GM12864 (cell line): ENCODE measurements at regions not wholly inside any gene's neighbourhood (a gene's known extent, or its start where the extent isn't known, plus 50 kb on each side); places are given as distances from the start of the nearest gene placed in this dataset.

Experiments used
- DNase-seq: peaks from one replicate; pipeline ENCODE4 v3.0.0-alpha.2; 2011; ENCODE audit warnings: low read depth
- H3K4me3 ChIP-seq: 2 replicates; pipeline ENCODE4 v1.5.1; 2011; ENCODE audit warnings: mild to moderate bottlenecking, low read depth, low read length, control low read depth
- TF ChIP-seq, protein P1 (sequence below): IDR thresholded peaks from 2 replicates; pipeline ENCODE4 v1.5.1; 2011; ENCODE audit warnings: low read depth, mild to moderate bottlenecking, moderate library complexity, low read length, control low read depth, inconsistent platforms; ENCODE audit errors: missing control alignments

DNA sequence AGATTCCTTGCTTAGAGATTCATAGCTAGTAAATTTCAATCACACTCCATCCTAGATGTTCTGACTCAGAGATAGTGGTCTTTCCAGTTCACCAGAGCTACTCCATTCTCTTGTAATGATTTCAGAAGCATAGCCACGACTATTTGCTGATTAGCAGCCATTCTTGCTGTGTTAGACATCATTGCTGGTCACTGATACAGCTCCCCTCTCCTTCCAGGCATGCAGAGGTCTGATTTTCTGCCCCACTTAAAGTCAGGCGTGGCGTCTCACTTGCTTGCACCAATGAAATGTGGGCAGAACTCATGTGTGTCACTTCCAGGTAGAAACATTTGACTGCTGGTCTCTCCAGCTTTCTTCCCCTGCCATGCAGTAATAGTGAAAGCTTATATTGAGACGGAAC is 168.9 kb upstream of the JARID2 start:
- no peak overlapping the region for H3K4me3 ChIP-seq
- TF ChIP-seq, protein P1, sequence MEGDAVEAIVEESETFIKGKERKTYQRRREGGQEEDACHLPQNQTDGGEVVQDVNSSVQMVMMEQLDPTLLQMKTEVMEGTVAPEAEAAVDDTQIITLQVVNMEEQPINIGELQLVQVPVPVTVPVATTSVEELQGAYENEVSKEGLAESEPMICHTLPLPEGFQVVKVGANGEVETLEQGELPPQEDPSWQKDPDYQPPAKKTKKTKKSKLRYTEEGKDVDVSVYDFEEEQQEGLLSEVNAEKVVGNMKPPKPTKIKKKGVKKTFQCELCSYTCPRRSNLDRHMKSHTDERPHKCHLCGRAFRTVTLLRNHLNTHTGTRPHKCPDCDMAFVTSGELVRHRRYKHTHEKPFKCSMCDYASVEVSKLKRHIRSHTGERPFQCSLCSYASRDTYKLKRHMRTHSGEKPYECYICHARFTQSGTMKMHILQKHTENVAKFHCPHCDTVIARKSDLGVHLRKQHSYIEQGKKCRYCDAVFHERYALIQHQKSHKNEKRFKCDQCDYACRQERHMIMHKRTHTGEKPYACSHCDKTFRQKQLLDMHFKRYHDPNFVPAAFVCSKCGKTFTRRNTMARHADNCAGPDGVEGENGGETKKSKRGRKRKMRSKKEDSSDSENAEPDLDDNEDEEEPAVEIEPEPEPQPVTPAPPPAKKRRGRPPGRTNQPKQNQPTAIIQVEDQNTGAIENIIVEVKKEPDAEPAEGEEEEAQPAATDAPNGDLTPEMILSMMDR = no peak
- no peak for DNase-seq

DNA sequence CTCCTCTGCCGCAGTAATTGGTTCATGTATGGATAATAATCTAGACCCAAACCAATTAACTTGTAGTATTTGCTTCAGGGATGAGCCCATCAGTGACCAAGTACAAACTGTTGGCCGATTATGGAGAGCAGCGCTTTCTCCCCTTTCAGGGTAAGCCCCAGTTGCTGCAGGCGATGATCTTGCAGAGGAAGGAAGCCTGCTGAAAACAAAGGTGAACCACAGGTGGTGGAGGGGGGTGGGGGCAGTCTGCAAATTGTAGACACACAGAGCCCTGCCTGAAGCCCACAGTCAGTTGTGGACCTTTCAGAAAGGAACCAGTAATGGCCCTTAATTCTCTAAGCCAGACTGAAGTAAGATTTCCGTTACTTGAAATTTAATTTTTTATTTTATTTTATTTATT is 167.9 kb upstream of the JARID2 start:
- no peak overlapping the region for H3K4me3 ChIP-seq
- TF ChIP-seq, protein P1 = no peak
- no peak for DNase-seq

DNA sequence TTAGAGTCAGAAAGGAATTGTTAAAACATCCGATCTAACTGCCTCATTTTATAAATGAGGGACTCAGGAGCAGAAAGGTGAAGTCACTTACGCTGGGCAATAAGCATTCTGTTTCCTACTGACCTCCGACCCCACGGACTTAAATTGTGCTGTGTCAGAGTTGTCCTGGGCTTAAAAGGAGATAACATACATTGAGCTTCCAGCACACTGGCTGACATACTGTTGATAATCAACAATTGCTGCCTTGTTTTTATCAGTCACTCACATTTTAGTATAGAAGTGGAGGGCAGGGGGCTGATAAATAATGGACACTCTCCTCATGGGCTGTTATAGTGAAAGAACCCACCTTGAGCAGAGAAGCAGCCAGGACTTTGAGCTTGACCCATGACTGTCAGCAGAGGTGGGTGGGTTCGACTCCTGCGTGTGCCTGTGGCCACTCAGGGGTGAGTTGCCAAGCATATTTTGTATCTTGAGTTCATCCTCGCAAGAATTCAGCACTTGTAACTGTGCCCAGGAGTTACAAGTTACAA is 166.5 kb upstream of the JARID2 start:
- H3K4me3 ChIP-seq = no peak overlapping the region
- DNase-seq = no peak
- TF ChIP-seq, protein P1 = no peak

DNA sequence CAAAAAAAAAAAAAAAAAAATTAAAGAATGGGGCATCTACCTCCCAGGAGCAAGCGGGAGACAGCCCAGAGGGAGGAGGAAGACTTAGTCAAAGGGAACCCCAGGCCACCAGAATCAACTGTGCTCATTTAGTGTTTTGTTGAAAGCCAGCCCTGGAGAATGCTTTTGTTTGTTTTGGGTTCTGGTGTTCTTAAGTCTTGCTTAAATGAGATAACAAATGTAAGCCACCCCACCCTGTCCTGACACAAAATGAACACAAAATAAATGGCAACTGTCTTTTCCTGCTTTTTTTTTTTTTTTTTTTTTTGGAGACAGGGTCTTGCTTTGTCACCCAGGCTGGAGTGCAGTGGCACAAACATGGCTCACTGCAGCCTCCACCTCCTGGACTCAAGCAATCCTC is 165.0 kb upstream of the JARID2 start:
- TF ChIP-seq, protein P1 = no peak
- H3K4me3 ChIP-seq = no peak overlapping the region
- DNase-seq = no peak

DNA sequence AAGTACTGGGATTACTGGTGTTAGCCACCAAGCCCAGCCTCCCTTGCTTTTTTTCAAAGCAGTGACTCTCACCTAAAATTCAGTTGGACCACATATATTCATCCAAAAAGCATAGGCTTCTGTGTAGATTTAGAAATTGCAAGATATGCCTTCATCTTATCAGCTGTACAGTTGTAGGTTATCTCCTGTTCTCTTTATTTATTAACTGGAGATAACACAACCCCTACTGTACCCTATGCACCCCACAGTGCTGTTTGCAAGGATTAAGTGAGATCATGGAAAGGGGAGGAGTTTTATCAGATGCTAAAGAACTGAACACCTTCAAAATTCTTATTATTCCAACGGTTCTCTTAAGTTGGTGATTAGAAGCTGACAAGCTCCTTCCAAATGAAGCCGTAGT is 164.4 kb upstream of the JARID2 start:
- no peak overlapping the region for H3K4me3 ChIP-seq
- TF ChIP-seq, protein P1 = no peak

DNA sequence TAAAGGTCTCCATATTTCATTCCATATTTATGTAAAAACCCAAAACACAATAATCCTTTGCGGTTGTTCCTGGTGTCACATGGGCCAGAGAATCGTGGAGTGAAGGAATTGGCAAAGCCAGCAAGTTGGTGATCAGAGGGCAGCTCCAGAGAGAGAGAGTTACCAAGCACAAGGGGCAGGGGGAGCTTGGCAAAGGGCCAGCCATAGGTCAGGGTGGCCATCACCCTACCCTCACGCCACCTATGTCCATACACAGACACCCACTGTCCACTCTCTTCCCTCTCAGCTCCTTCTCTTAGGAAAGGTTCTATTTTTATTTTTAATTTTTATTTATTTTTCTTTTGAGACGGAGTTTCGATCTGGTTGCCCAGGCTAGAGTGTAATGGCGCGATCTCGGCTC is 163.2 kb upstream of the JARID2 start:
- TF ChIP-seq, protein P1 = no peak
- H3K4me3 ChIP-seq = no peak overlapping the region
- DNase-seq = no peak

More for the DNA sequence above, 164.4 kb upstream of the JARID2 start:
- DNase-seq = no peak

DNA sequence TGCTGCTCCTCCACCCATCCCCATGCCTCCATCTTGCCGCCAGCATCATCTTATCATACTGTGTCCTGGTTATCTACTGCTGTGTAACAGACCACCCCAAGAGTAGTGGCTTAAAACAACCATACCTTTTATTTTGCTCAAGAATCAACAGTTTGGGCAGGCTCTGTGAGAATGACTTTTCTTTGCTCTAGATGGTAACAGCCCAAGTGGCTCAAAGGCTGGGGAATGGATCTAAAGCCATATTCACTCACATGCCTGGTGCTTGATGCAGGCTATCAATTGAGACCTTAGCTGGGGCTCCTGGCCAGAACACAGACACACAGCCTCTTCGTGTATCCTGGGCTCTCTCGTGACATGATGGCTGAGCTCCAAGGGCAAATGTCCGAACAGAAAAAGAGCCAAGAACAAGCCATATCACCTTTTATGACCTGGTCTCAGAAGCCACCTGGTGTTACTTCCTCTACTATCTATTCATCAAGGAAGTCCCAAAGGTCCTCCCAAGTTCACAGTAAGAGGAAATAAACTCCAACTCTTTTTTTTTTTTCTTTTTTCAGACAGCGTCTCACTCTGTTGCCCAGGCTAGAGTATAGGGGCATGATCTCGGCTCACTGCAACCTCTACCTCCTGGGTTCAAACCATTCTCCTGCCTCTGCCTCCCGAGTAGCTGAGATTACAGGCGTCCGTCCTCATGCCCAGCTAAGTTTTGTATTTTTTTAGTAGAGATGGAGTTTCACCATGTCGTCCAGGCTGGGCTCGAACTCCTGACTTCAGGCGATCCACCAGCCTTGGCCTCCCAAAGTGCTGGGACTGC is 159.3 kb upstream of the JARID2 start:
- TF ChIP-seq, protein P1 = no peak

More for the DNA sequence above, 159.3 kb upstream of the JARID2 start:
- H3K4me3 ChIP-seq = no peak overlapping the region
- DNase-seq = no peak
